ENCODE measurements at regions not wholly inside any gene's neighbourhood (a gene's known extent, or its start where the extent isn't known, plus 50 kb on each side); places are given as distances from the start of the nearest gene placed in this dataset.

GRCh38 chr10:129369566-129369965 is 97.5 kb upstream of the MGMT start:
- DNase-seq (ENCODE audit: extremely low spot score): no peak
- 67% methylated on average over 10 of the region's 10 CpGs for WGBS
- H3K36me3 ChIP-seq (ENCODE audit: insufficient read depth): no peaks in the 10 kb centered on the region
- H3K4me3 ChIP-seq (ENCODE audit: low read depth, low read length): no peak overlapping the region
- no peak overlapping the region for H3K27ac ChIP-seq (ENCODE audit: low read depth)
- H3K4me1 ChIP-seq (ENCODE audit: insufficient read depth): no peaks in the 10 kb centered on the region

GRCh38 chr10:129371541-129371940 is 95.5 kb upstream of the MGMT start:
- no peak overlapping the region for H3K27ac ChIP-seq (ENCODE audit: low read depth)
- no peak for DNase-seq (ENCODE audit: extremely low spot score)
- 61% methylated on average over 7 of the region's 7 CpGs for WGBS
- H3K4me1 ChIP-seq (ENCODE audit: insufficient read depth): no peaks in the 10 kb centered on the region
- H3K4me3 ChIP-seq (ENCODE audit: low read depth, low read length): no peak overlapping the region
- no peaks in the 10 kb centered on the region for H3K36me3 ChIP-seq (ENCODE audit: insufficient read depth)

GRCh38 chr10:129372172-129372571 is 94.9 kb upstream of the MGMT start:
- H3K36me3 ChIP-seq (ENCODE audit: insufficient read depth): no peaks in the 10 kb centered on the region
- WGBS: 40% methylated on average over 9 of the region's 9 CpGs
- no peak for DNase-seq (ENCODE audit: extremely low spot score)
- no peaks in the 10 kb centered on the region for H3K4me1 ChIP-seq (ENCODE audit: insufficient read depth)
- no peak overlapping the region for H3K27ac ChIP-seq (ENCODE audit: low read depth)
- H3K4me3 ChIP-seq (ENCODE audit: low read depth, low read length): no peak overlapping the region

GRCh38 chr10:129373231-129373630 is 93.8 kb upstream of the MGMT start:
- H3K4me1 ChIP-seq (ENCODE audit: insufficient read depth): no peaks in the 10 kb centered on the region
- no peaks in the 10 kb centered on the region for H3K36me3 ChIP-seq (ENCODE audit: insufficient read depth)
- H3K27ac ChIP-seq (ENCODE audit: low read depth): no peak overlapping the region
- no peak overlapping the region for H3K4me3 ChIP-seq (ENCODE audit: low read depth, low read length)
- no peak for DNase-seq (ENCODE audit: extremely low spot score)
- 92% methylated on average over 12 of the region's 12 CpGs for WGBS

GRCh38 chr10:129373718-129374117 is 93.3 kb upstream of the MGMT start:
- Histone ChIP-seq H3K4me3 (ENCODE audit: low read depth, low read length) (no peak overlapping the region), H3K4me1 (ENCODE audit: insufficient read depth) (no peaks in the 10 kb centered on the region), H3K36me3 (ENCODE audit: insufficient read depth) (no peaks in the 10 kb centered on the region), H3K27ac (ENCODE audit: low read depth) (no peak overlapping the region)
- WGBS: 96% methylated on average over 12 of the region's 12 CpGs
- DNase-seq (ENCODE audit: extremely low spot score): no peak

DNA sequence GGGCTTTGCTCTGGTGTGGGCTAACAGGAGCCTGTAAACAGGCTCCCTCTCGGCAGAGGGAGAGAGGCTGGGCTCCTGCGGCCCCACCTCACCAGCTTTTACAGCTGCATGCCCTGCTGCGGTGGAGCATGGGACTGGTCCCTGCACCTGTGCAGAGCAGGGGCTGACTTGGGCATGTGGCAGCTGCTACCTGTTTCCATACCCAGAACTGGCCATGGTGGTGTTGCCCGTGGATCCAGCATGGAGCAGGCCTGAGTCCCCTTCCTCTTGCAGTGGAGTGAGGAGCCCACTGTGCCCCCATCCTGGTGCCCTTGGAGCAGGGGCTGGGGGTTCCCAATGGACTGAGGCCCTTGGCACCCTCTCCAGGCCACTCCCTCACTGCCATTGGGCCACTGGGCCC is 91.9 kb upstream of the MGMT start:
- WGBS: 75% methylated on average over 4 of the region's 4 CpGs
- no peaks in the 10 kb centered on the region for H3K36me3 ChIP-seq (ENCODE audit: insufficient read depth)
- H3K4me1 ChIP-seq (ENCODE audit: insufficient read depth): no peaks in the 10 kb centered on the region
- H3K4me3 ChIP-seq (ENCODE audit: low read depth, low read length): no peak overlapping the region
- no peak overlapping the region for H3K27ac ChIP-seq (ENCODE audit: low read depth)
- no peak for DNase-seq (ENCODE audit: extremely low spot score)

GRCh38 chr10:129375912-129376311 is 91.1 kb upstream of the MGMT start:
- Histone ChIP-seq H3K4me3 (ENCODE audit: low read depth, low read length) (no peak overlapping the region), H3K4me1 (ENCODE audit: insufficient read depth) (no peaks in the 10 kb centered on the region), H3K36me3 (ENCODE audit: insufficient read depth) (no peaks in the 10 kb centered on the region), H3K27ac (ENCODE audit: low read depth) (no peak overlapping the region)
- WGBS: 95% methylated on average over 9 of the region's 9 CpGs
- DNase-seq (ENCODE audit: extremely low spot score): no peak

- no peaks in the 10 kb centered on the region for H3K36me3 ChIP-seq (ENCODE audit: insufficient read depth)
- H3K4me3 ChIP-seq (ENCODE audit: low read depth, low read length): no peak overlapping the region
- DNase-seq (ENCODE audit: extremely low spot score): no peak
- H3K27ac ChIP-seq (ENCODE audit: low read depth): no peak overlapping the region
- 96% methylated on average over 5 of the region's 5 CpGs for WGBS
- no peaks in the 10 kb centered on the region for H3K4me1 ChIP-seq (ENCODE audit: insufficient read depth)
These were observed 86.8 kb upstream of the MGMT start for GRCh38 chr10:129380279-129380678.

GRCh38 chr10:129381741-129382140 is 85.3 kb upstream of the MGMT start:
- WGBS: 55% methylated on average over 4 of the region's 4 CpGs
- H3K27ac ChIP-seq (ENCODE audit: low read depth): no peak overlapping the region
- no peak for DNase-seq (ENCODE audit: extremely low spot score)
- no peak overlapping the region for H3K4me3 ChIP-seq (ENCODE audit: low read depth, low read length)
- H3K4me1 ChIP-seq (ENCODE audit: insufficient read depth): no peaks in the 10 kb centered on the region
- no peaks in the 10 kb centered on the region for H3K36me3 ChIP-seq (ENCODE audit: insufficient read depth)

DNA sequence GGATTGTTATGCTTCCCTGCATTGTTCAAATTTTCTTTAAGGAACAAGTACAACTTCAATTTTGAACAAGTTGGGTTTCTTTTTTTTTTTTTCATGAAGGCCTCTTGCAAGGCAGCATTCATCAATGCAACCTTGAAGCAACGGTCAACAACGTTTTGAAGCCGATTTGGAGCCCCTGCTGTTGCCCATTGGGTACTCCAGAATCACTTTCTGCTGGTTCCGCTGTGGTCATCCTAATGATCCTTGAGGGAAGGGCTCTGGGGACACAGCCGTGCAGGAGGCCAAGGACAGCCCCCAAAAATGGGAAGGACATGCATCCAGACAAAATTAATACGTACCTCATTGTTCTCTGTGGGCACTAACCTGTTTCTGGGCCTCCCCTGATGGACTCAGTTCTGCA is 84.6 kb upstream of the MGMT start:
- no peaks in the 10 kb centered on the region for H3K4me1 ChIP-seq (ENCODE audit: insufficient read depth)
- no peak overlapping the region for H3K27ac ChIP-seq (ENCODE audit: low read depth)
- H3K36me3 ChIP-seq (ENCODE audit: insufficient read depth): no peaks in the 10 kb centered on the region
- WGBS: 88% methylated on average over 6 of the region's 6 CpGs
- H3K4me3 ChIP-seq (ENCODE audit: low read depth, low read length): no peak overlapping the region
- no peak for DNase-seq (ENCODE audit: extremely low spot score)

DNA sequence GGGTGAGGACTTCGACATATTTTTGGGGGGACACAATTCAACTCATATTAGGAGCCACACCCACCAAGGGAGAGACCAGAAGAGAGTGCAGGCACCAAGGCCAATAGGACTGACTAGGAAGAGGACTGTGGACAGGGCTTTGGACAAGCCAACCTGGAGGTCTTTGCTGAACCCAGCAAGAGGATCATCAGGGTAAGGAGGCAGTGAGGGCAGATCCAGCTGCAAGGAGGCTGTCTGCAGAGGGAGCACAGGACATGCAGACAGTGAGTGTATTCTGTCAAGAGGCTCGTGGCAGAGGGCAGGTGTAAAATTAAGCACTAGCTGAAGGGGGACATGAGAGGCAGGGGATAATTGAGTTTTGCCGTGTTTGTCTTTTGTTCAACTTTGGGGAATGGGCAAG is 83.4 kb upstream of the MGMT start:
- Histone ChIP-seq H3K36me3 (ENCODE audit: insufficient read depth) (no peaks in the 10 kb centered on the region), H3K27ac (ENCODE audit: low read depth) (no peak overlapping the region), H3K4me3 (ENCODE audit: low read depth, low read length) (no peak overlapping the region), H3K4me1 (ENCODE audit: insufficient read depth) (no peaks in the 10 kb centered on the region)
- no peak for DNase-seq (ENCODE audit: extremely low spot score)
- 92% methylated on average over 3 of the region's 3 CpGs for WGBS

DNA sequence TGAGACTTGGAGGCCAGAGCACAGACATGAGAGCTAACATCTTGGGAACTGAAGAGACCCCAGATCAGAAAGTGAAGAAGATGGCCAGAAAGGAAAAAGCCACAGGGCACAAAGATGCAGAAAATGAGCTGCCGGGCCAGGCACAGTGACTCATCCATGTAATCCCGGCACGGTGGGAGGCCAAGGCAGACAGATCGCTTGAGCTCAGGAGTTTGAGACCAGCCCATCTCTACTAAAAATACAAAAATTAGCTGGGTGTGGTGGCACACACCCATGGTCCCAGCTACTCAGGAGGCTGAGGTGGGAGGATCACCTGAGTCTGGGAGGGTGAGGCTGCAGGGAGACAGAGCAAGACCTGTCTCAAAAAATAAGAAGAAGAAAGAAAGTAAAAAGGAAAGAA is 81.4 kb upstream of the MGMT start:
- no peak overlapping the region for H3K4me3 ChIP-seq (ENCODE audit: low read depth, low read length)
- no peaks in the 10 kb centered on the region for H3K36me3 ChIP-seq (ENCODE audit: insufficient read depth)
- H3K4me1 ChIP-seq (ENCODE audit: insufficient read depth): no peaks in the 10 kb centered on the region
- no peak for DNase-seq (ENCODE audit: extremely low spot score)
- WGBS: 74% methylated on average over 4 of the region's 4 CpGs
- no peak overlapping the region for H3K27ac ChIP-seq (ENCODE audit: low read depth)

- 76% methylated on average over 6 of the region's 6 CpGs for WGBS
- H3K4me1 ChIP-seq (ENCODE audit: insufficient read depth): no peaks in the 10 kb centered on the region
- H3K27ac ChIP-seq (ENCODE audit: low read depth): no peak overlapping the region
- no peak overlapping the region for H3K4me3 ChIP-seq (ENCODE audit: low read depth, low read length)
- DNase-seq (ENCODE audit: extremely low spot score): no peak
- H3K36me3 ChIP-seq (ENCODE audit: insufficient read depth): no peaks in the 10 kb centered on the region
These were observed 80.4 kb upstream of the MGMT start for GRCh38 chr10:129386415-129387257.

- no peaks in the 10 kb centered on the region for H3K4me1 ChIP-seq (ENCODE audit: insufficient read depth)
- no peaks in the 10 kb centered on the region for H3K36me3 ChIP-seq (ENCODE audit: insufficient read depth)
- DNase-seq (ENCODE audit: extremely low spot score): no peak
- H3K4me3 ChIP-seq (ENCODE audit: low read depth, low read length): no peak overlapping the region
- 87% methylated on average over 5 of the region's 5 CpGs for WGBS
- no peak overlapping the region for H3K27ac ChIP-seq (ENCODE audit: low read depth)
These were observed 79.8 kb upstream of the MGMT start for GRCh38 chr10:129387258-129387525.

DNA sequence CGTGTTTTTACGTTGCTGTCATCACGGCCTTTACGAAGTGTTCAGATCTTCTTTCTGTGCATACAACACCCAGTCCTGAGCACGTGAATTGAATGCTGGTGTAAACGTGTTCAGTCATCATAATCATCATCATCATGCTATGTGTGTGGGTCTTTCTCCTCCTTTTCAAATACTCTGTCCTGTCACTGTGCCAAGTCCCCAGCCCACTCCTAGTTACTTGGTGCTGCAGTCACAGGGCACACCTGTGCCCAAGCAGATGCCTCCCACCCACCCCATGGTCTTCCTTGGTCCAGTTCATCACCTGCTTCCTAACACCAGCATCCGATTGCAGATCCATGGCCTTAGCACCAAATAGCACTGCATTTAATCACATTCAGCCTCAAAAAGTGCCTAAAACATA is 78.6 kb upstream of the MGMT start:
- Histone ChIP-seq H3K27ac (ENCODE audit: low read depth) (no peak overlapping the region), H3K4me3 (ENCODE audit: low read depth, low read length) (no peak overlapping the region), H3K4me1 (ENCODE audit: insufficient read depth) (no peaks in the 10 kb centered on the region), H3K36me3 (ENCODE audit: insufficient read depth) (no peaks in the 10 kb centered on the region)
- WGBS: 86% methylated on average over 7 of the region's 7 CpGs
- DNase-seq (ENCODE audit: extremely low spot score): no peak
